GM19455 (cell line): ENCODE measurements at regions not wholly inside any gene's neighbourhood (a gene's known extent, or its start where the extent isn't known, plus 50 kb on each side); places are given as distances from the start of the nearest gene placed in this dataset.

Experiments used
- ATAC-seq: cut with Tn5 transposase; IDR thresholded peaks from one replicate; pipeline ENCODE4 v1.9.1; 2021; ENCODE audit not compliant: unreplicated experiment

DNA sequence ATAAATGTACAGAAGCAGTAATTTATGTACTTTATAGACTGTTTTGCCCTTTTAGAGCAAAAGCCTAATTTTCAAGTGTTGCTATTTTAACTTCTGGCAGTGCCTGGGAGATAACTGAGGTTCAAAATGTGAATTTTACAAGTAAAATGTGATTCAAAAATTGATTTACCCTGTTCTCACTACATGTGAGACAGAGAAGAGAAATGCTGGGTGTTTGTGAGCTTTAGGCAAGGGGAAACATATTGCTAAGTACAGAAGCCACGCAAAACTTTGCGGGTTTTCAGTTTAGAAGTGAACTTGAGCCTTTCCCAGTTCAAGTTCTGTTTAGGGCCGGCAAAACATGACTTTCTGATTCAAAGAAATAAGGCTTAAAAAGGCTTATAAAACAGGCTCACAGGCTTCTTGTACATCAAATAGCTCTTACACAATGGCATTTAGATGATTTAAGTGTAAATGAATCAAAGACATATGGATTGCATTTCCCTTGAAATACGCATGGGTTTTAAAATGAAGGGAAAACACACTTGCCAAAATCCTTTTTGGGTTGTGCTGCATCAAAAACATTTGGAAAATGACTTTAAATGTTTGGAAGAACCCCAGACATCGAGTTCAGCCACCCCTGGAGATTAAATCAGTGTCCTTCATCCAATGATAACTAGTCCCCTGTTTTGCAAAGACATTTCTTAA, 370.8 kb upstream of the MEF2C start:
- ATAC-seq, result no peak

- no peak for ATAC-seq
Observed at GRCh38 chr5:89246864-89247263, 363.9 kb upstream of the MEF2C start.

GRCh38 chr5:89246252-89246651, 363.3 kb upstream of the MEF2C start:
- no peak for ATAC-seq

GRCh38 chr5:89243611-89244010, 360.6 kb upstream of the MEF2C start:
- no peak for ATAC-seq

- ATAC-seq, result no peak
Observed at GRCh38 chr5:89241186-89241585, 358.2 kb upstream of the MEF2C start.

DNA sequence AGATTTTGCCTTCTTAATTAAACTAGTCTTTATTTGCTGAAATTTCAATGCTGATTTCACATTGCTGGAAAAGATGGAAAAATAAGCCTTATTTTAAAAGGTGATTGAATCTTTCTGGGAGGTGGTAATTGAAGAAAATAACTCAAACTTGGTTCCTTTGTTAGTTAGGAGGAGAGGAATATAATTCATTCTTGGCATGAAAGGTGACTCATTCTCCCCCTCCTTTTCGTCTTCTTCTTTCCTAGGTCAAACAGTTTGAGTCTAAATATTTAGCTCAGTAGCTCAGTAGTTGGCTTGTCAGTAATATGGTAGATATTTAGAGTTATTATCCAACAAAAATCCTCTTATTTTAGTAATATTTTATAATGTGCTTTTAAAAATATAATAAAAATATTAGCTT, 353.9 kb upstream of the MEF2C start:
- no peak for ATAC-seq

DNA sequence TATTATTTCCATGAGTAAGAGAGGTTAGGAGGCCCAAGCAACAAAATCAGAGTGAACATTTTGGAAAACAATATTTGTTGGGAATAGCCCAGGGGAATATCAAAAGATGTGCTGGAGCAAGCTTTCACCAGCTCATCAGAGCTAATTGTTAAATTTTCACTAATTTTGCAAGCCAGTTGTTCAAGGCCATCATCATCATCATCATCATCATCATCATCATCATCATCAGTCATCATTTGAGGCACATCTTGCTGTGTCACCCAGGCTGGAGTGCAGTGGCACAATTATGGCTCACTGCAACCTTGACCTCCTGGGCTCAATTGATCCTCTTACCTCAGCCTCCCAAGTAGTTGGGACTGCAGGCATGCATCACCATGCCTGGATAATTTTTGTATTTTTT, 350.5 kb upstream of the MEF2C start:
- no peak for ATAC-seq

GRCh38 chr5:89232139-89232603, 349.2 kb upstream of the MEF2C start:
- peak; percentile 96 for ATAC-seq

DNA sequence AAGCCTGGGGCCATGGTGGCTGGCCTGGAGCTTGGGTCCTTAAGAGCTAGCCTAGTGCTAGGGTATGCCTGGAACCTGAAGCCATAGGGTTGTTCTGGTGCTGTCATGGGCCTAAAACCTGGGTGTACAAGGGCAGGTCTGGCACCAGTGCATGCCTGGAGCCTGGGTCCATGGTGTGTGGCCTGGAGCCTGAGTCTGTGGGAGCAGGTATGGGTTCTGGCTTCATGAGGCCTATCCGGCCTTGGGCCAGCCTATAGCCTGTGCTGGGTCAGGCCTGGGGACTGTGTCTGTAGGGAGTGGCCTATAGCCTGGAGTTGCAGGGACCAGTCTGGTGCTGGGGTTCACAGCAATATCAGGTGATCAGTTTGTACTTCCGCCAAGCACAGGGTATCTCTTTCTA, 347.2 kb upstream of the MEF2C start:
- no peak for ATAC-seq

- no peak for ATAC-seq
Observed at GRCh38 chr5:89229331-89230070, 346.5 kb upstream of the MEF2C start.

- no peak for ATAC-seq
Observed at GRCh38 chr5:89228355-89228754, 345.4 kb upstream of the MEF2C start.

DNA sequence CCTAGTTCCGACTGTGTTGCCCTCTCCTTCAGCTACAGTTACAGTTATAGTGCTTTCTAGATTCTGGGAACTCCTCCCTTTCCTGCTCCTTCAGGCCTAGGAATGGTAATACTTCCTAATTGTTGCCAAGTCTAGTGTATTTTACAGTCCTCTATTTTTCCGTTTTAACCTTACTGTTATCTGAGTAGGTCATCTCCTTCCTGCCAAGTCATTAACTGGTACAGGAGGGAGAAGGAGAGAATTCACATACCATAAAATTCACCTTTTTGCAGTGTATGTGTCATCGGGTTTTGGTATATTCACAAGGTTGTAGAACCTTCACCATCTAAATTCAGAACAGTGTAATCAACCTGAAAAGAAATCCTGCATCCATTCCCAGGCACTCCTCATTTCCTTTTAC, 335.4 kb upstream of the MEF2C start:
- no peak for ATAC-seq

DNA sequence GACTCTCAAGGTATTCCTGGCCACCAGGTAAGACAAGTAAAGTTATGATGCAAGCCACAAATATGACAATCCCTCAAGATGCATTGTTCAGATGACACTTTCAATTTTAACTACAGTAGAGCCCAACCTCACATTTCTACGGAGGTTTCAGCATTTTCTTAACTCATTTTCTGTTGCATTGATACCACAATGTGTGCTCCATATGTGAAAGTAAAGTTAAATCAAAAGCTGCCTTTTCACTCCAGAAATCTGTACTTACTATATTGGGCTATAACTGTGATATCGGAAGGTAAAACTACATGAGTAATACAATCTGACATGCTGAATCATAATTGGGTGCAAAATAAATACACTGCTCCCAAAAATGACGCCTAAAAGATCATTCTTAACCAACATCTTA, 333.6 kb upstream of the MEF2C start:
- no peak for ATAC-seq

DNA sequence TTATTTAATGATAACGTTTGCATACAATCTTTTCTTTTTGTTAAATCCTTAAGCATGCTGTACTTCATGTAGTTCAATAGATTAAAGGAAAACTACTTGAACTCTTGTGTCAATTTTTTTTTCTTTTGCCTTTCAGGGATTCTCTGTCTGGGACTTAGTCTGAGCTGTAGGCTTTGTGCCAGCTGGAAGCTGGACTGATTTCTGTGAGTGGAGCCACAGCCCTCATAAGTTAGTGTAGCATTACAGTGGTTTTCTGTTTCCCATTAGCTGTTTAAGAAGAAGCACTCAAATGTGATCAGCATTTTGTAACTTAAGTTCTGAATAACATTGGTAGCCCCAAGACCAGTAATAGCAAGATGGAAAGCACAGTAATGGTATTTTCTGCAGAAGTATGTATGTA, 330.6 kb upstream of the MEF2C start:
- no peak for ATAC-seq

DNA sequence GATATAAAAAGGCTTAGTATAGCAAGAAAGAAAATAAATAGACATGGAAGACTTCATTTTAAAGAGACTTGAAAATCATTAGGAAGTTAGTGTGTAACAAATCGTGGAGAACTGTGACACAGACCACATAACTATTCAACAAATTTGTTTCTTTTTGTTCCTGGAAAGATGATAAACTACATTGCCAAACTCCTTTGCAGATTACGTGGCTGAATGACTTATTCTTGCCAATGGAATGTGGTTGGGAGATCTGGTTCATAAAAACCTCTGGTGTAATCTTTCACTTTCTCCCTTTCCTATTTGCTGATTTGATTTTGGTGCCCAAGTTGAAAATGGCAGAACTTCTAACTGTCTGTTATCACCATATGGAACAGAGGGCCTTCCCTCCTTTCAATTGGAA, 328.9 kb upstream of the MEF2C start:
- no peak for ATAC-seq

- ATAC-seq, result no peak
Observed at GRCh38 chr5:89208811-89209210, 325.8 kb upstream of the MEF2C start.

DNA sequence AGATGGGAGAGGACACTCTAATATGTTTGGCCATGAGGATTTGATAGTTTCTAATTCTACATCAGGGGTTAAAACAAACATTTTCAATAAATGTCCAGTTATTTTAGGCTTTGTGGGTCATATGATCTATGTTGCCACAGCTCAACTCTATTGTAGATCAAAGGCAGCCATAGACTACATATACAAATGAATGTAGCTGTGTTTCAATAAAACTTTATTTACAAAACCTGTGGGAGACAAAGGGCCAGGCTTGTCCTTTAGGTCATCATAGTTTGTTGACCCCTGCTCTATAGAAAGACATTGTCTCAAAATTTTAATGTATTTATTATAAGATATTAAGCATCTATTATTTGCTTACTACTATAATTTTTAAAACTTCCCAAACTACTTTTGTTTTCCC, 325.4 kb upstream of the MEF2C start:
- ATAC-seq, result no peak

DNA sequence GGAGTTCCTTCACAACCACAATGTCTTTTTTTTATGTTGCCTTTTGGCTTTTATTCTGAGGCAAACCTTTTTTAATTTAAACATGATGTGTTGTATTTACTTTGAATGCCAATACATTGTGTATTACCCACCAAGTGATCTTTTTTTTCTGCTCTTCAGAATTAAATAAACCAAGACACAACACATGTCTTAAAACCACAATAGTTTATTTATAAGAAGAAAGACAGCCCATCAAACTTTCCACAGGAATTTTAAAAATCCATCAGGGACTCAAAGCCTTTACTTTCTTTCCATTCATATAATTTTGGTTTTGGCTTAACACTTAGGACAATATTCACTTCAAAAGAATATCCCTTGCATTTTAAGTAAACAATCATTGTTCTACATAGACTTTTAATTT, 321.8 kb upstream of the MEF2C start:
- ATAC-seq, result no peak

GRCh38 chr5:89203611-89204010, 320.6 kb upstream of the MEF2C start:
- no peak for ATAC-seq

- ATAC-seq, result no peak
Observed at GRCh38 chr5:89200899-89201298, 317.9 kb upstream of the MEF2C start.

DNA sequence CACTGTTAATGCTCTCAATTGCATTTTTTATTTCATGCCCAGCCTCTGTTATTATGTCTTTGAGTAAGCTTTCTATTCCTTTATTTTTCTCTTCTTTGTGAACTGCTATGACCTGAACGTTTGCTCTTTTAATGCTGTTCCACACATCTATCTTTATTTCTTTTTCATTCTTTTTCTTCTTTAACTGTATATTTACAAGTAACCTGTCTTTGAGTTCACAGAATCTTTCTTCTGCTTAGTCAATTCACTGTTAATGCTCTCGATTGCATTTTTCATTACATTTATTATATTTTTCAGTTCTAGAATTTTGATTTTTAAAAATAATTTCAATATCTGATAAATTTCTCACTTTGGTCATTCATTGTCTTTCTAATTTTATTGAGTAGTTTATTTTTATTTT, 316.3 kb upstream of the MEF2C start:
- no peak for ATAC-seq

- ATAC-seq, result no peak
Observed at GRCh38 chr5:89191374-89191773, 308.4 kb upstream of the MEF2C start.
